A549 (cell line): ENCODE measurements at regions not wholly inside any gene's neighbourhood (a gene's known extent, or its start where the extent isn't known, plus 50 kb on each side); places are given as distances from the start of the nearest gene placed in this dataset.

Experiments used
- ATAC-seq, 2 experiments: fragments of 200-7000 bp in 1 of 2; fragments of >200 bp in 1 of 2; cut with Nextera tagmentation in 1 of 2; cut with Tn5 transposase in 1 of 2; 3 replicates each; pipeline versions ENCODE4 v1.8.0 to v1.9.1; 2018 to 2020; ENCODE audit warnings: mild to moderate bottlenecking in 1 of 2, moderate library complexity in 1 of 2
- CTCF ChIA-PET: fragments of 300-600 bp; sonication (Branson Sonifier 250); formaldehyde crosslinking; extraction: SDS; loops from one replicate; lab custom pipeline; 2021; ENCODE audit warnings: antibody characterized with exemption, inconsistent platforms; lab: Yijun Ruan, JAX
- POLR2A ChIA-PET: fragments of 350-600 bp; formaldehyde crosslinking; extraction: SDS; loops from one replicate; lab custom pipeline; 2021; ENCODE audit warnings: antibody characterized with exemption, inconsistent platforms; lab: Yijun Ruan, JAX
- DNase-seq, 2 experiments: peaks; one replicate each; pipeline versions ENCODE4 v3.0.0 to v3.0.0-alpha.2; 2011 to 2016; ENCODE audit warnings: low read depth in 1 of 2, low spot score in 1 of 2
- FAIRE-seq: peaks from 2 replicates; lab custom pipeline; 2011; peaks lifted over from hg19 to GRCh38; lab: Jason Lieb, UNC
- H3K27ac ChIP-seq, 2 experiments: fragments of >200 bp; sonication (Bioruptor Twin); formaldehyde crosslinking; 3 replicates each; pipeline ENCODE4 v1.5.1; 2016 to 2017
- H3K4me1 ChIP-seq: fragments of >200 bp; sonication (Bioruptor Twin); formaldehyde crosslinking; 3 replicates; pipeline ENCODE4 v1.6.1; 2016
- H3K4me2 ChIP-seq: fragments of >200 bp; sonication (Bioruptor Twin); formaldehyde crosslinking; 3 replicates; pipeline ENCODE4 v1.6.1; 2016
- H3K4me3 ChIP-seq: fragments of >200 bp; sonication (Bioruptor Twin); formaldehyde crosslinking; 3 replicates; pipeline ENCODE4 v1.5.1; 2016
- H3K9me3 ChIP-seq: fragments of >200 bp; sonication (Bioruptor Twin); formaldehyde crosslinking; 3 replicates; pipeline ENCODE4 v1.6.1; 2016
- CBX2 ChIP-seq: fragments of 200-600 bp; sonication (generic); IDR thresholded peaks from 2 replicates; pipeline ENCODE4 v1.6.1; 2016; ENCODE audit warnings: low read depth, mild to moderate bottlenecking, borderline replicate concordance
- CHD2 ChIP-seq: fragments of 150-350 bp; IDR thresholded peaks from 2 replicates; pipeline ENCODE4 v1.6.1; 2014; ENCODE audit warnings: low read length; ENCODE audit not compliant: partially characterized antibody
- EHF ChIP-seq: fragments of 250-450 bp; sonication (Bioruptor Pico); IDR thresholded peaks from 2 replicates; pipeline ENCODE4 v1.5.0; 2020; ENCODE audit warnings: mild to moderate bottlenecking
- EHMT2 ChIP-seq: fragments of 200-600 bp; sonication (generic); IDR thresholded peaks from 2 replicates; pipeline ENCODE4 v1.6.1; 2016; ENCODE audit warnings: antibody characterized with exemption, low read depth, mild to moderate bottlenecking, moderate library complexity
- FOSL2 ChIP-seq, 2 experiments: fragments of 450-650 bp in 1 of 2; fragments of >200 bp in 1 of 2; sonication (Bioruptor Twin) in 1 of 2; formaldehyde crosslinking; IDR thresholded peaks; 2 replicates each; pipeline versions ENCODE4 v1.5.0 to v1.6.1; 2016 to 2020; ENCODE audit warnings: mild to moderate bottlenecking in 1 of 2, moderate library complexity in 1 of 2
- FOXS1 ChIP-seq: fragments of 250-450 bp; sonication (Bioruptor Pico); IDR thresholded peaks from 2 replicates; pipeline ENCODE4 v1.5.0; 2020; ENCODE audit warnings: mild to moderate bottlenecking, moderate library complexity
- GATA3 ChIP-seq: IDR thresholded peaks from 2 replicates; pipeline ENCODE4 v1.6.1; 2012; ENCODE audit warnings: borderline replicate concordance
- HDAC2 ChIP-seq: fragments of 200-600 bp; sonication (generic); IDR thresholded peaks from 2 replicates; pipeline ENCODE4 v1.6.1; 2016
- HOXB13 ChIP-seq: fragments of 250-450 bp; sonication (Bioruptor Pico); IDR thresholded peaks from 2 replicates; pipeline ENCODE4 v1.5.0; 2020; ENCODE audit warnings: low read depth, mild to moderate bottlenecking, moderate library complexity
- JUN ChIP-seq, 2 experiments: fragments of >200 bp; sonication (Bioruptor Twin); formaldehyde crosslinking; IDR thresholded peaks; 2 replicates in 1 of 2; 3 replicates in 1 of 2; pipeline ENCODE4 v1.6.1; 2016 to 2017
- KDM1A ChIP-seq: fragments of 200-600 bp; sonication (generic); IDR thresholded peaks from 2 replicates; pipeline ENCODE4 v1.6.1; 2016; ENCODE audit warnings: low read depth, mild to moderate bottlenecking
- KDM5A ChIP-seq: fragments of 200-600 bp; sonication (generic); IDR thresholded peaks from 2 replicates; pipeline ENCODE4 v1.6.1; 2016; ENCODE audit warnings: antibody characterized with exemption, mild to moderate bottlenecking
- PHF8 ChIP-seq: fragments of 200-600 bp; sonication (generic); IDR thresholded peaks from 2 replicates; pipeline ENCODE4 v1.6.1; 2016; ENCODE audit warnings: low read depth, mild to moderate bottlenecking, antibody characterized with exemption, moderate library complexity, borderline replicate concordance
- POLR2A ChIP-seq: IDR thresholded peaks from 2 replicates; pipeline ENCODE4 v1.6.1; 2012; ENCODE audit warnings: mild to moderate bottlenecking, low read length
- POLR2AphosphoS2 ChIP-seq: conservative IDR thresholded peaks from 2 replicates; pipeline ENCODE4 v1.6.1; 2012; ENCODE audit warnings: low read length, improper control_type of control experiment, inconsistent platforms
- RCOR1 ChIP-seq: fragments of 150-350 bp; IDR thresholded peaks from 2 replicates; pipeline ENCODE4 v1.6.1; 2014; ENCODE audit warnings: antibody characterized with exemption, low read length, low read depth
- RFX5 ChIP-seq: fragments of 450-650 bp; IDR thresholded peaks from 2 replicates; pipeline ENCODE4 v1.7.1; 2014; ENCODE audit warnings: antibody characterized with exemption, mild to moderate bottlenecking, moderate library complexity
- RNF2 ChIP-seq: fragments of 200-600 bp; sonication (generic); IDR thresholded peaks from 2 replicates; pipeline ENCODE4 v1.6.1; 2016; ENCODE audit warnings: low read depth, mild to moderate bottlenecking, antibody characterized with exemption, moderate library complexity, borderline replicate concordance
- TP53 ChIP-seq: fragments of 250-450 bp; sonication (Bioruptor Pico); IDR thresholded peaks from 2 replicates; pipeline ENCODE4 v1.5.0; 2021; ENCODE audit warnings: mild to moderate bottlenecking, moderate library complexity
- ZFP36 ChIP-seq: fragments of 450-650 bp; IDR thresholded peaks from 2 replicates; pipeline ENCODE4 v1.6.1; 2014; ENCODE audit warnings: borderline replicate concordance; ENCODE audit not compliant: partially characterized antibody
- ZSCAN20 ChIP-seq: fragments of 250-450 bp; sonication (Bioruptor Pico); IDR thresholded peaks from 2 replicates; pipeline ENCODE4 v1.8.0; 2022; ENCODE audit warnings: mild to moderate bottlenecking, moderate library complexity
- WGBS: methylation state at CpG from one replicate; pipeline ENCODE4 v1.1.6; 2017; ENCODE audit errors: missing lambda C conversion rate; 5-methylcytosine and 5-hydroxymethylcytosine counted together
- TF ChIP-seq, protein P1 (sequence below): IDR thresholded peaks from 2 replicates; pipeline ENCODE4 v1.6.1; 2012
- TF ChIP-seq, protein P2 (sequence below): fragments of 250-450 bp; sonication (Bioruptor Pico); IDR thresholded peaks from 2 replicates; pipeline ENCODE4 v1.5.0; 2020; ENCODE audit warnings: low read depth, mild to moderate bottlenecking, moderate library complexity
- TF ChIP-seq, protein P3 (sequence below): IDR thresholded peaks from 2 replicates; pipeline ENCODE4 v1.6.1; 2012; ENCODE audit warnings: low read depth, borderline replicate concordance
- TF ChIP-seq, protein P4 (sequence below): fragments of >200 bp; sonication (Bioruptor Twin); formaldehyde crosslinking; IDR thresholded peaks from 2 replicates; pipeline ENCODE4 v1.6.1; 2016
- TF ChIP-seq, protein P5 (sequence below): fragments of 250-450 bp; sonication (Bioruptor Pico); IDR thresholded peaks from 2 replicates; pipeline ENCODE4 v1.5.0; 2021; ENCODE audit warnings: mild to moderate bottlenecking, moderate library complexity, borderline replicate concordance
- TF ChIP-seq, protein P6 (sequence below): fragments of >200 bp; sonication (Bioruptor Twin); formaldehyde crosslinking; IDR thresholded peaks from 3 replicates; pipeline ENCODE4 v1.5.1; 2016

DNA sequence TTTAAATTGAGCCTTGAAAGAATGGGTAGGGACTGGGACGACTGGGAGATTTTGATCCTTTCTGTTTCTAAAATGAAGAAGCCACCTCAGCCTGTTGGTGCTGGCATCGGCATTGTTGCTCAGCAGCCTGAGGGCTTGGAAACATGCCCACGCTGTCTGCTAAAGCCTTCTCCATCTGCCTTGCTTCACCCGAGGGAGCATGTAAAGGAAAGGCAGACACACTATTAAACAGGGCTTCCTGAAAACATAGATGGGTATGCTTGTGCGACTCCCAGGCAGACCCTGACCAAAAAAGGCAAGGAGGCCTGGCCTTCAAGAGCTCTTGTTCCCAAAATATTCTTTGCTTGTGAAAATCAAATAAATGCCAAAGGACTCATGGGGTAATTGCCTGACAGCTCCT is 84.2 kb upstream of the SLC4A7 start (continued):
- TF ChIP-seq, protein P1, sequence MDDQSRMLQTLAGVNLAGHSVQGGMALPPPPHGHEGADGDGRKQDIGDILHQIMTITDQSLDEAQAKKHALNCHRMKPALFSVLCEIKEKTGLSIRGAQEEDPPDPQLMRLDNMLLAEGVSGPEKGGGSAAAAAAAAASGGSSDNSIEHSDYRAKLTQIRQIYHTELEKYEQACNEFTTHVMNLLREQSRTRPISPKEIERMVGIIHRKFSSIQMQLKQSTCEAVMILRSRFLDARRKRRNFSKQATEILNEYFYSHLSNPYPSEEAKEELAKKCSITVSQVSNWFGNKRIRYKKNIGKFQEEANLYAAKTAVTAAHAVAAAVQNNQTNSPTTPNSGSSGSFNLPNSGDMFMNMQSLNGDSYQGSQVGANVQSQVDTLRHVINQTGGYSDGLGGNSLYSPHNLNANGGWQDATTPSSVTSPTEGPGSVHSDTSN: no peak
- TF ChIP-seq, protein P2, sequence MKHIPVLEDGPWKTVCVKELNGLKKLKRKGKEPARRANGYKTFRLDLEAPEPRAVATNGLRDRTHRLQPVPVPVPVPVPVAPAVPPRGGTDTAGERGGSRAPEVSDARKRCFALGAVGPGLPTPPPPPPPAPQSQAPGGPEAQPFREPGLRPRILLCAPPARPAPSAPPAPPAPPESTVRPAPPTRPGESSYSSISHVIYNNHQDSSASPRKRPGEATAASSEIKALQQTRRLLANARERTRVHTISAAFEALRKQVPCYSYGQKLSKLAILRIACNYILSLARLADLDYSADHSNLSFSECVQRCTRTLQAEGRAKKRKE (CRISPR knock-in tag): no peak
- TF ChIP-seq ZSCAN20 (CRISPR knock-in tag): no peak
- no peak for TF ChIP-seq EHF (CRISPR knock-in tag)
- TF ChIP-seq HDAC2: no peak
- TF ChIP-seq, protein P3, sequence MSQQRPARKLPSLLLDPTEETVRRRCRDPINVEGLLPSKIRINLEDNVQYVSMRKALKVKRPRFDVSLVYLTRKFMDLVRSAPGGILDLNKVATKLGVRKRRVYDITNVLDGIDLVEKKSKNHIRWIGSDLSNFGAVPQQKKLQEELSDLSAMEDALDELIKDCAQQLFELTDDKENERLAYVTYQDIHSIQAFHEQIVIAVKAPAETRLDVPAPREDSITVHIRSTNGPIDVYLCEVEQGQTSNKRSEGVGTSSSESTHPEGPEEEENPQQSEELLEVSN: no peak
- TF ChIP-seq CBX2: no peak
- no peak for TF ChIP-seq TP53 (CRISPR knock-in tag)

DNA sequence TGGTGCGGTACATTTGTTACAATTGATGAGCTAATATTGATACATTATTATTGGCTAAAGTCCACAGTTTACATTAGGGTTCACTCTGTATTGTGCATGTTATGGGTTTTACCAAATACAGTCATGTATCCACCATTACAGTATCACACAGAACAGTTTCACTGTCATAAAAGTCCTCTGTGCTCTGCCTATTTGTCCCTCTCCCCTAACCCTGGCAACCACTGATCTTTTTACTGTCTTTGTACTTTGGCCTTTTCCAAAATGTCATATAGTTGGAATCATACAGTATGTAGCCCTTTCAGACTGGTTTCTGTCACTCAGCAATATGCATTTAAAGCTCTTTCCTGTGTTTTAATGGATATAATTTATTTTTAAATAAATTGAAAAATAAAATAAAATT is 83.1 kb upstream of the SLC4A7 start:
- H3K9me3 ChIP-seq: no peaks in the 10 kb centered on the region
- FAIRE-seq (no peak), DNase-seq (no peak), ATAC-seq (no peak)
- H3K4me3 ChIP-seq: no peak overlapping the region
- WGBS: 96% methylated on average over 1 of the region's 1 CpG
- ChIA-PET POLR2A (no interaction called here), CTCF (interaction anchor here (1.6 kb wide), 1 partner anchor 11 kb away, joined by 5 read pairs; no protein-coding TSS in a partner anchor)
- no peak overlapping the region for H3K27ac ChIP-seq
- TF ChIP-seq, protein P2 (CRISPR knock-in tag): no peak
- TF ChIP-seq CHD2 (no peak), KDM5A (no peak), RNF2 (no peak), POLR2A (no peak)
- TF ChIP-seq, protein P4, sequence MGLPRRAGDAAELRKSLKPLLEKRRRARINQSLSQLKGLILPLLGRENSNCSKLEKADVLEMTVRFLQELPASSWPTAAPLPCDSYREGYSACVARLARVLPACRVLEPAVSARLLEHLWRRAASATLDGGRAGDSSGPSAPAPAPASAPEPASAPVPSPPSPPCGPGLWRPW: no peak
- no peak overlapping the region for H3K4me2 ChIP-seq
- H3K4me1 ChIP-seq: peaks cover 14% of the 10 kb centered on the region

DNA sequence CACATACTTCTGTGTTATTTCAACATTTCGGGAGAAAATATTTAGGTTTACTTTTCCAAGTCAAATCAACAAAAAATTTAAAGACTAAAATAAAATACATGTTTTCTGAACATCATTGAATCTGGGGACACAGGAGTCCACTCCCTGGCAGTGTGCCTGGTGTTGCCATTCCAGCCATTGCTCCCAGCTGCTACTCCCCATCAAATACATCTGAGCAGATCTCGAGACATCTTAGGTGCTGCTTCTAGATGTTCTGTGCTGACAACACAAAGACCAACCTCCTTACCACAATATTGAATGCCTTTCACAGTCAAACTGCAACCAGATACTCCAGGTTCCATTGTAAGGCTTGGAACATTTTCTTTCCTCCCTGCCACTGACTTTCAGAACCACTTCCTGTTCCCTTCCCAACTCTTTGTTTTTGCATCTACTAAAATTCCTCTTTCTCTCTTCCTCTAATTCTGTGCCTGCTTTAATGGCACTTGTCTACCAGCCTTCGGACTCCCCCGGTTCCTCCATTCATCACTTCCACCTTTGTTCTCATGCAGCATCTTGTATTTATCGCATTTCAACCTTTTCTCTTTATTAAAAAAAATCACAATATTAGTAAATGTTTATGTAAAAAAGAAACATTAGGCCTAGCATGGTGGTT is 81.1 kb upstream of the SLC4A7 start:
- Histone ChIP-seq H3K27ac (peak overlapping the region in 1 of 2 experiments; percentile 20; a peak in 1 of 6 replicates), H3K4me1 (peaks cover 11% of the 10 kb centered on the region), H3K9me3 (no peaks in the 10 kb centered on the region), H3K4me2 (no peak overlapping the region), H3K4me3 (no peak overlapping the region)
- ATAC-seq (no peak), DNase-seq (no peak), FAIRE-seq (no peak)
- 95% methylated on average over 5 of the region's 5 CpGs for WGBS
- TF ChIP-seq JUN (IDR thresholded peaks at IDR 0.05): no peak
- TF ChIP-seq FOXS1 (CRISPR knock-in tag): no peak
- TF ChIP-seq, protein P5, sequence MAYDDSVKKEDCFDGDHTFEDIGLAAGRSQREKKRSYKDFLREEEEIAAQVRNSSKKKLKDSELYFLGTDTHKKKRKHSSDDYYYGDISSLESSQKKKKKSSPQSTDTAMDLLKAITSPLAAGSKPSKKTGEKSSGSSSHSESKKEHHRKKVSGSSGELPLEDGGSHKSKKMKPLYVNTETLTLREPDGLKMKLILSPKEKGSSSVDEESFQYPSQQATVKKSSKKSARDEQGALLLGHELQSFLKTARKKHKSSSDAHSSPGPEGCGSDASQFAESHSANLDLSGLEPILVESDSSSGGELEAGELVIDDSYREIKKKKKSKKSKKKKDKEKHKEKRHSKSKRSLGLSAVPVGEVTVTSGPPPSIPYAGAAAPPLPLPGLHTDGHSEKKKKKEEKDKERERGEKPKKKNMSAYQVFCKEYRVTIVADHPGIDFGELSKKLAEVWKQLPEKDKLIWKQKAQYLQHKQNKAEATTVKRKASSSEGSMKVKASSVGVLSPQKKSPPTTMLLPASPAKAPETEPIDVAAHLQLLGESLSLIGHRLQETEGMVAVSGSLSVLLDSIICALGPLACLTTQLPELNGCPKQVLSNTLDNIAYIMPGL (CRISPR knock-in tag): no peak
- no peak for TF ChIP-seq ZFP36
- TF ChIP-seq FOSL2 (IDR thresholded peaks at IDR 0.05): no peak
- TF ChIP-seq FOSL2 (CRISPR knock-in tag; IDR thresholded peaks at IDR 0.05): no peak
- TF ChIP-seq RCOR1: no peak
- no peak for TF ChIP-seq RFX5
- TF ChIP-seq POLR2AphosphoS2: no peak
- no peak for TF ChIP-seq PHF8
- TF ChIP-seq EHMT2: no peak
- TF ChIP-seq HOXB13 (CRISPR knock-in tag): no peak
- TF ChIP-seq, protein P6, sequence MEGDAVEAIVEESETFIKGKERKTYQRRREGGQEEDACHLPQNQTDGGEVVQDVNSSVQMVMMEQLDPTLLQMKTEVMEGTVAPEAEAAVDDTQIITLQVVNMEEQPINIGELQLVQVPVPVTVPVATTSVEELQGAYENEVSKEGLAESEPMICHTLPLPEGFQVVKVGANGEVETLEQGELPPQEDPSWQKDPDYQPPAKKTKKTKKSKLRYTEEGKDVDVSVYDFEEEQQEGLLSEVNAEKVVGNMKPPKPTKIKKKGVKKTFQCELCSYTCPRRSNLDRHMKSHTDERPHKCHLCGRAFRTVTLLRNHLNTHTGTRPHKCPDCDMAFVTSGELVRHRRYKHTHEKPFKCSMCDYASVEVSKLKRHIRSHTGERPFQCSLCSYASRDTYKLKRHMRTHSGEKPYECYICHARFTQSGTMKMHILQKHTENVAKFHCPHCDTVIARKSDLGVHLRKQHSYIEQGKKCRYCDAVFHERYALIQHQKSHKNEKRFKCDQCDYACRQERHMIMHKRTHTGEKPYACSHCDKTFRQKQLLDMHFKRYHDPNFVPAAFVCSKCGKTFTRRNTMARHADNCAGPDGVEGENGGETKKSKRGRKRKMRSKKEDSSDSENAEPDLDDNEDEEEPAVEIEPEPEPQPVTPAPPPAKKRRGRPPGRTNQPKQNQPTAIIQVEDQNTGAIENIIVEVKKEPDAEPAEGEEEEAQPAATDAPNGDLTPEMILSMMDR: no peak
- TF ChIP-seq KDM1A: no peak
- no peak for TF ChIP-seq GATA3
- ChIA-PET CTCF (interaction anchor here (0.8 to 1.3 kb wide), 2 partner anchors 26 to 98 kb away, joined by 3 read pairs; no protein-coding TSS in a partner anchor), POLR2A (no interaction called here)
